ENCODE measurements at regions not wholly inside any gene's neighbourhood (a gene's known extent, or its start where the extent isn't known, plus 50 kb on each side); places are given as distances from the start of the nearest gene placed in this dataset.

GRCh38 chr15:56839641-56840040 lies 78.8 kb upstream of the TCF12 start:
- Histone ChIP-seq H3K36me3 (no peaks in the 10 kb centered on the region), H3K27me3 (no peaks in the 10 kb centered on the region), H3K27ac (peak overlapping the region in 1 of 2 donors; percentile 5), H3K4me1 (no peaks in the 10 kb centered on the region), H3K9me3 (no peaks in the 10 kb centered on the region), H3K4me3 (no peak overlapping the region)
- TF ChIP-seq CTCF (IDR thresholded peaks at IDR 0.05) = no peak
- TF ChIP-seq POLR2A (IDR thresholded peaks at IDR 0.05) = no peak
- no peak for TF ChIP-seq POLR2AphosphoS5 (IDR thresholded peaks at IDR 0.05)
- intact Hi-C loops (cut with DNase I; ENCODE audit: low total_unique reads) = no loop called here
- DNase-seq (ENCODE audit: low spot score in 2 of 2) = no peak

- no peak overlapping the region for H3K4me3 ChIP-seq
- H3K27me3 ChIP-seq = no peaks in the 10 kb centered on the region
- H3K4me1 ChIP-seq = no peaks in the 10 kb centered on the region
- intact Hi-C loops (cut with DNase I; ENCODE audit: low total_unique reads) = no loop called here
- H3K36me3 ChIP-seq = no peaks in the 10 kb centered on the region
- H3K9me3 ChIP-seq = no peaks in the 10 kb centered on the region
- H3K27ac ChIP-seq = no peak overlapping the region
- TF ChIP-seq CTCF (IDR thresholded peaks at IDR 0.05) (no peak), POLR2A (IDR thresholded peaks at IDR 0.05) (no peak), POLR2AphosphoS5 (IDR thresholded peaks at IDR 0.05) (no peak)
- no peak for DNase-seq (ENCODE audit: low spot score in 2 of 2)
These were observed 79.3 kb upstream of the TCF12 start for GRCh38 chr15:56839099-56839498.

GRCh38 chr15:56838085-56838484 lies 80.4 kb upstream of the TCF12 start:
- H3K27me3 ChIP-seq = no peaks in the 10 kb centered on the region
- intact Hi-C loops (cut with DNase I; ENCODE audit: low total_unique reads) = no loop called here
- no peaks in the 10 kb centered on the region for H3K9me3 ChIP-seq
- H3K4me1 ChIP-seq = no peaks in the 10 kb centered on the region
- H3K27ac ChIP-seq = no peak overlapping the region
- TF ChIP-seq CTCF (IDR thresholded peaks at IDR 0.05) (no peak), POLR2AphosphoS5 (IDR thresholded peaks at IDR 0.05) (no peak), POLR2A (IDR thresholded peaks at IDR 0.05) (no peak)
- H3K4me3 ChIP-seq = no peak overlapping the region
- DNase-seq (ENCODE audit: low spot score in 2 of 2) = no peak
- H3K36me3 ChIP-seq = no peaks in the 10 kb centered on the region

GRCh38 chr15:56837273-56837672 lies 81.2 kb upstream of the TCF12 start:
- no peaks in the 10 kb centered on the region for H3K36me3 ChIP-seq
- DNase-seq (ENCODE audit: low spot score in 2 of 2) = no peak
- H3K9me3 ChIP-seq = no peaks in the 10 kb centered on the region
- no peak overlapping the region for H3K4me3 ChIP-seq
- intact Hi-C loops (cut with DNase I; ENCODE audit: low total_unique reads) = no loop called here
- TF ChIP-seq POLR2A (IDR thresholded peaks at IDR 0.05) (no peak), CTCF (IDR thresholded peaks at IDR 0.05) (no peak), POLR2AphosphoS5 (IDR thresholded peaks at IDR 0.05) (no peak)
- H3K4me1 ChIP-seq = no peaks in the 10 kb centered on the region
- H3K27ac ChIP-seq = no peak overlapping the region
- H3K27me3 ChIP-seq = no peaks in the 10 kb centered on the region

GRCh38 chr15:56835718-56836171 lies 82.7 kb upstream of the TCF12 start:
- H3K36me3 ChIP-seq = no peaks in the 10 kb centered on the region
- H3K27me3 ChIP-seq = no peaks in the 10 kb centered on the region
- H3K27ac ChIP-seq = peak overlapping the region; percentile 57 to 75
- intact Hi-C loops (cut with DNase I; ENCODE audit: low total_unique reads) = no loop called here
- no peak overlapping the region for H3K4me3 ChIP-seq
- no peak for TF ChIP-seq POLR2A (IDR thresholded peaks at IDR 0.05)
- TF ChIP-seq CTCF (IDR thresholded peaks at IDR 0.05) = no peak
- no peak for TF ChIP-seq POLR2AphosphoS5 (IDR thresholded peaks at IDR 0.05)
- peaks cover 0 to 4% of the 10 kb centered on the region in 2 donors for H3K4me1 ChIP-seq
- H3K9me3 ChIP-seq = no peaks in the 10 kb centered on the region
- DNase-seq (ENCODE audit: low spot score in 2 of 2) = no peak
